ENCODE measurements at regions not wholly inside any gene's neighbourhood (a gene's known extent, or its start where the extent isn't known, plus 50 kb on each side); places are given as distances from the start of the nearest gene placed in this dataset.
"Not testable (repeated sequence)": the region's sequence is repeated elsewhere in the genome, so short reads cannot be mapped to it uniquely, and the experiment has no call there.

GRCh38 chr15:96638793-96639192, 308.3 kb downstream of the NR2F2 start:
- no peak overlapping the region for H3K4me3 ChIP-seq (ENCODE audit: low read depth in 1 of 2, low read length in 1 of 2)
- H3K27me3 ChIP-seq, result no peaks in the 10 kb centered on the region
- no peak for TF ChIP-seq CTCF (IDR thresholded peaks at IDR 0.05)
- no peaks in the 10 kb centered on the region for H3K4me1 ChIP-seq (ENCODE audit: control insufficient read depth in 1 of 2, insufficient read depth in 1 of 2, low read depth in 1 of 2, low read length in 1 of 2)
- H3K36me3 ChIP-seq, result no peaks in the 10 kb centered on the region
- H3K27ac ChIP-seq, result no peak overlapping the region
- H3K9me3 ChIP-seq, result no peaks in the 10 kb centered on the region

GRCh38 chr15:96645796-96646195, 315.3 kb downstream of the NR2F2 start:
- no peak for TF ChIP-seq CTCF (IDR thresholded peaks at IDR 0.05)
- H3K4me1 ChIP-seq (ENCODE audit: control insufficient read depth in 1 of 2, insufficient read depth in 1 of 2, low read depth in 1 of 2, low read length in 1 of 2), result no peaks in the 10 kb centered on the region
- no peak overlapping the region for H3K27ac ChIP-seq
- H3K4me3 ChIP-seq (ENCODE audit: low read depth in 1 of 2, low read length in 1 of 2), result no peak overlapping the region
- H3K36me3 ChIP-seq, result no peaks in the 10 kb centered on the region
- no peaks in the 10 kb centered on the region for H3K27me3 ChIP-seq
- no peaks in the 10 kb centered on the region for H3K9me3 ChIP-seq

- H3K4me1 ChIP-seq (ENCODE audit: control insufficient read depth in 1 of 2, insufficient read depth in 1 of 2, low read depth in 1 of 2, low read length in 1 of 2), result no peaks in the 10 kb centered on the region
- no peak for TF ChIP-seq CTCF (IDR thresholded peaks at IDR 0.05)
- no peaks in the 10 kb centered on the region for H3K9me3 ChIP-seq
- H3K4me3 ChIP-seq (ENCODE audit: low read depth in 1 of 2, low read length in 1 of 2), result no peak overlapping the region
- no peaks in the 10 kb centered on the region for H3K36me3 ChIP-seq
- no peak overlapping the region for H3K27ac ChIP-seq
- H3K27me3 ChIP-seq, result no peaks in the 10 kb centered on the region
Observed at GRCh38 chr15:96648866-96649265, 318.4 kb downstream of the NR2F2 start.

GRCh38 chr15:96657096-96657495, 326.6 kb downstream of the NR2F2 start:
- no peak overlapping the region for H3K4me3 ChIP-seq (ENCODE audit: low read depth in 1 of 2, low read length in 1 of 2)
- H3K27me3 ChIP-seq, result no peaks in the 10 kb centered on the region
- no peaks in the 10 kb centered on the region for H3K36me3 ChIP-seq
- no peak overlapping the region for H3K27ac ChIP-seq
- H3K4me1 ChIP-seq (ENCODE audit: control insufficient read depth in 1 of 2, insufficient read depth in 1 of 2, low read depth in 1 of 2, low read length in 1 of 2), result no peaks in the 10 kb centered on the region
- TF ChIP-seq CTCF (IDR thresholded peaks at IDR 0.05), result no peak
- H3K9me3 ChIP-seq, result no peaks in the 10 kb centered on the region

GRCh38 chr15:96666979-96667378, 336.5 kb downstream of the NR2F2 start:
- not testable (repeated sequence) for H3K4me3 ChIP-seq (ENCODE audit: low read depth in 1 of 2, low read length in 1 of 2); H3K27ac ChIP-seq; H3K27me3 ChIP-seq; H3K4me1 ChIP-seq (ENCODE audit: control insufficient read depth in 1 of 2, insufficient read depth in 1 of 2, low read depth in 1 of 2, low read length in 1 of 2); H3K9me3 ChIP-seq; H3K36me3 ChIP-seq

GRCh38 chr15:96670389-96670788, 339.9 kb downstream of the NR2F2 start:
- no peak for TF ChIP-seq CTCF (IDR thresholded peaks at IDR 0.05)
- Histone ChIP-seq H3K27me3 (peaks cover 8% of the 10 kb centered on the region), H3K9me3 (no peaks in the 10 kb centered on the region), H3K4me3 (ENCODE audit: low read depth in 1 of 2, low read length in 1 of 2) (no peak overlapping the region), H3K36me3 (no peaks in the 10 kb centered on the region), H3K4me1 (ENCODE audit: control insufficient read depth in 1 of 2, insufficient read depth in 1 of 2, low read depth in 1 of 2, low read length in 1 of 2) (no peaks in the 10 kb centered on the region), H3K27ac (no peak overlapping the region)
